Left lung (tissue), 4 donors: ENCODE measurements at regions not wholly inside any gene's neighbourhood (a gene's known extent, or its start where the extent isn't known, plus 50 kb on each side); places are given as distances from the start of the nearest gene placed in this dataset.
"Not testable (repeated sequence)": the region's sequence is repeated elsewhere in the genome, so short reads cannot be mapped to it uniquely, and the experiment has no call there.

Experiments used
- ATAC-seq: fragments of 200-7000 bp; cut with Tn5 transposase; one replicate; pipeline ENCODE4 v1.9.1; 2020; ENCODE audit warnings: moderate library complexity
- DNase-seq, 4 donors: peaks; one replicate each; pipeline ENCODE4 v3.0.0-alpha.2; 2013 to 2020
- H3K27ac ChIP-seq, 2 donors: fragments of 200-600 bp; sonication (generic) in 1 of 2; one replicate each; pipeline versions ENCODE4 v1.5.0 to v1.8.0; 2020 to 2021
- H3K27me3 ChIP-seq, 2 donors: fragments of 200-600 bp; sonication (generic) in 1 of 2; one replicate each; pipeline versions ENCODE4 v1.5.0 to v1.8.0; 2020 to 2021
- H3K36me3 ChIP-seq, 2 donors: fragments of 200-600 bp; sonication (generic) in 1 of 2; one replicate each; pipeline versions ENCODE4 v1.5.0 to v1.8.0; 2020 to 2021
- H3K4me1 ChIP-seq, 2 donors: fragments of 200-600 bp; one replicate each; pipeline ENCODE4 v1.8.0; 2021
- H3K4me3 ChIP-seq, 2 donors: fragments of 200-600 bp; sonication (generic) in 1 of 2; one replicate each; pipeline versions ENCODE4 v1.5.0 to v1.8.0; 2020 to 2021; ENCODE audit warnings: mild to moderate bottlenecking in 1 of 2
- H3K9me3 ChIP-seq, 2 donors: fragments of 200-600 bp; sonication (generic) in 1 of 2; one replicate each; pipeline versions ENCODE4 v1.5.0 to v1.8.0; 2020 to 2021
- CTCF ChIP-seq, 2 donors: fragments of 200-600 bp; sonication (generic) in 1 of 2; IDR thresholded peaks; one replicate each; pipeline versions ENCODE4 v1.5.0 to v1.8.0; 2021; ENCODE audit warnings: antibody characterized with exemption in 2 of 2
- intact Hi-C, 2 donors: fragments of 100-400 bp; cut with DNase I; formaldehyde crosslinking; loops; one replicate each; pipeline versions ENCODE4 v1.11.2 to v1.14.2; 2022
- donor health status: DM: no; HTN: yes; CAD: no.
- donor health status: DM: no; HTN: no; CAD: no.

GRCh38 chr3:89912031-89912430 lies 804.6 kb downstream of the EPHA3 start:
- no peak for TF ChIP-seq CTCF (IDR thresholded peaks at IDR 0.05)
- intact Hi-C loops: no loop called here
- H3K27me3 ChIP-seq: no peaks in the 10 kb centered on the region

GRCh38 chr3:89923921-89924610 lies 816.6 kb downstream of the EPHA3 start:
- intact Hi-C loops: no loop called here
- no peak overlapping the region for H3K27ac ChIP-seq
- no peak for TF ChIP-seq CTCF (IDR thresholded peaks at IDR 0.05)
- H3K4me1 ChIP-seq: no peaks in the 10 kb centered on the region
- no peaks in the 10 kb centered on the region for H3K36me3 ChIP-seq
- ATAC-seq (no peak), DNase-seq (peak in 2 of 4 donors; percentile 46 to 47)
- no peaks in the 10 kb centered on the region for H3K27me3 ChIP-seq
- no peak overlapping the region for H3K4me3 ChIP-seq
- peaks cover 0 to 4% of the 10 kb centered on the region in 2 donors for H3K9me3 ChIP-seq

More at GRCh38 chr3:89912031-89912430, 804.6 kb downstream of the EPHA3 start:
- no peak for DNase-seq
- Histone ChIP-seq H3K4me3 (no peak overlapping the region), H3K4me1 (no peaks in the 10 kb centered on the region), H3K27ac (no peak overlapping the region), H3K36me3 (no peaks in the 10 kb centered on the region), H3K9me3 (peaks cover 0 to 11% of the 10 kb centered on the region in 2 donors)
- no peak for ATAC-seq

GRCh38 chr3:89925976-89926375 lies 818.6 kb downstream of the EPHA3 start:
- DNase-seq: peak in 1 of 4 donors; percentile 10

GRCh38 chr3:89932882-89933281 lies 825.5 kb downstream of the EPHA3 start:
- no peak overlapping the region for H3K27ac ChIP-seq
- no peak for TF ChIP-seq CTCF (IDR thresholded peaks at IDR 0.05)
- no peak for ATAC-seq
- H3K4me3 ChIP-seq: no peak overlapping the region
- H3K36me3 ChIP-seq: no peaks in the 10 kb centered on the region
- intact Hi-C loops: no loop called here
- no peaks in the 10 kb centered on the region for H3K27me3 ChIP-seq
- DNase-seq: no peak
- H3K4me1 ChIP-seq: no peaks in the 10 kb centered on the region
- peaks cover 0 to 13% of the 10 kb centered on the region in 2 donors for H3K9me3 ChIP-seq

More at GRCh38 chr3:89925976-89926375, 818.6 kb downstream of the EPHA3 start:
- H3K27me3 ChIP-seq: no peaks in the 10 kb centered on the region
- H3K4me3 ChIP-seq: no peak overlapping the region
- no peak overlapping the region for H3K27ac ChIP-seq
- TF ChIP-seq CTCF (IDR thresholded peaks at IDR 0.05): no peak
- ATAC-seq: no peak
- intact Hi-C loops: no loop called here
- no peaks in the 10 kb centered on the region for H3K4me1 ChIP-seq
- H3K9me3 ChIP-seq: peaks cover 0 to 4% of the 10 kb centered on the region in 2 donors
- no peaks in the 10 kb centered on the region for H3K36me3 ChIP-seq

GRCh38 chr3:89944461-89944860 lies 837.0 kb downstream of the EPHA3 start:
- ATAC-seq, DNase-seq, H3K4me3 ChIP-seq, H3K36me3 ChIP-seq, H3K27me3 ChIP-seq, intact Hi-C loops, H3K9me3 ChIP-seq, H3K27ac ChIP-seq, H3K4me1 ChIP-seq: not testable (repeated sequence)

- DNase-seq (no peak), ATAC-seq (no peak)
- no peak for TF ChIP-seq CTCF (IDR thresholded peaks at IDR 0.05)
- H3K9me3 ChIP-seq: peaks cover 0 to 5% of the 10 kb centered on the region in 2 donors
- no peaks in the 10 kb centered on the region for H3K36me3 ChIP-seq
- intact Hi-C loops: no loop called here
- no peak overlapping the region for H3K4me3 ChIP-seq
- no peaks in the 10 kb centered on the region for H3K4me1 ChIP-seq
- no peak overlapping the region for H3K27ac ChIP-seq
- no peaks in the 10 kb centered on the region for H3K27me3 ChIP-seq
These were observed 839.5 kb downstream of the EPHA3 start for GRCh38 chr3:89946884-89947283.
